LNCaP clone FGC (cell line): ENCODE measurements at regions not wholly inside any gene's neighbourhood (a gene's known extent, or its start where the extent isn't known, plus 50 kb on each side); places are given as distances from the start of the nearest gene placed in this dataset.
"Not testable (repeated sequence)": the region's sequence is repeated elsewhere in the genome, so short reads cannot be mapped to it uniquely, and the experiment has no call there.

Experiments used
- DNase-seq: peaks from one replicate; pipeline ENCODE4 v3.0.0-alpha.2; 2011; ENCODE audit warnings: low read depth
- H3K4me3 ChIP-seq: 2 replicates; pipeline ENCODE4 v1.5.1; 2011; ENCODE audit warnings: mild to moderate bottlenecking, low read depth, low read length, control low read depth
- CTCF ChIP-seq: IDR thresholded peaks from 2 replicates; pipeline ENCODE4 v1.5.1; 2012; ENCODE audit warnings: mild to moderate bottlenecking; ENCODE audit not compliant: control insufficient read depth, insufficient read depth; ENCODE audit errors: extremely low read depth

- TF ChIP-seq CTCF, result no peak
- no peak overlapping the region for H3K4me3 ChIP-seq
- no peak for DNase-seq
Measured at GRCh38 chr9:108744641-108745040, 111.1 kb downstream of the ACTL7B start.

DNA sequence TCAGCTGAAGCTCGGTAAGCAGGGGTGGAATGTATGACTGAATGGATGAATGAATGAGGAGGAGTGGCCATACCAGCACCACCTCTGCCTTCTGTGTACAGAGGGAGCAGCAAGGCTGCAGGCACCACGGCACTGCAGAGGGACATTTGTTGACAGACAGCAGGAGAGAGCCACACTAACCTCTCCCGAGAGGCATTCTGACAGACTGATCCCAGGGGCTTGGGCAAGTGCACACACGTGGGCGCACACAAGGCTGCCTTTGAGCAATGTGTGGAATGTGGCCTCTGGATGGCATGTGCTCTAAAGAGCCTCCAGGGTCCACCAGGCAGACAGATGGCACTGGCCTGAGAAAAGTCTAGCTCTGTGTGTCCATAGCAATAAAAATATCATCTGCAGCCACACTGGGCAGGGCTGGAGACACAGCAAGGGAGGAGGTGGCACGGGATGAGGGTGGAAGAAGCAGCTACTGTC is 111.8 kb downstream of the ACTL7B start:
- H3K4me3 ChIP-seq, result no peak overlapping the region

DNA sequence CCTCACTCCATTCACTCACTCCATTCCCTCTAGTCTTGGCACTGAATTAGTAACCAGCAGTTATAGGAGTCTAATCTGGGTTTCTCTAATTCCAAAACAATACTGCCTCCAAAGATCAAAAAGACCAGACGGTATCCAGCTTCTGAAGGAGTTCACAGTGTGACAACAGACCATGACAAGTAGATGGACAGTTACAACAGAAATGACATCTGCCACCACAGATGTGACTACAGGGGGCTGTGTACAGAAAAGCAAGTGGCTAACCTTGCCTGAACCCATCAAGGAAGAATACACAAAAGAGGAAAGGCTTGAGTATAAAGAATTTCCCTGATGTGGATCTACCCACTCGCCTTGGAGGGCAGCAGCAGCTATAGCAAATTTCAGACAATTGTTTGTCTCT is 112.4 kb downstream of the ACTL7B start:
- no peak for DNase-seq
- no peak overlapping the region for H3K4me3 ChIP-seq

More for the DNA sequence above, 111.8 kb downstream of the ACTL7B start:
- DNase-seq, result no peak
- TF ChIP-seq CTCF, result no peak

GRCh38 chr9:108742191-108742590 is 113.6 kb downstream of the ACTL7B start:
- no peak for TF ChIP-seq CTCF
- no peak for DNase-seq
- no peak overlapping the region for H3K4me3 ChIP-seq

More for the DNA sequence above, 112.4 kb downstream of the ACTL7B start:
- TF ChIP-seq CTCF, result no peak

GRCh38 chr9:108731292-108731691 is 124.5 kb downstream of the ACTL7B start:
- H3K4me3 ChIP-seq, DNase-seq: not testable (repeated sequence)

DNA sequence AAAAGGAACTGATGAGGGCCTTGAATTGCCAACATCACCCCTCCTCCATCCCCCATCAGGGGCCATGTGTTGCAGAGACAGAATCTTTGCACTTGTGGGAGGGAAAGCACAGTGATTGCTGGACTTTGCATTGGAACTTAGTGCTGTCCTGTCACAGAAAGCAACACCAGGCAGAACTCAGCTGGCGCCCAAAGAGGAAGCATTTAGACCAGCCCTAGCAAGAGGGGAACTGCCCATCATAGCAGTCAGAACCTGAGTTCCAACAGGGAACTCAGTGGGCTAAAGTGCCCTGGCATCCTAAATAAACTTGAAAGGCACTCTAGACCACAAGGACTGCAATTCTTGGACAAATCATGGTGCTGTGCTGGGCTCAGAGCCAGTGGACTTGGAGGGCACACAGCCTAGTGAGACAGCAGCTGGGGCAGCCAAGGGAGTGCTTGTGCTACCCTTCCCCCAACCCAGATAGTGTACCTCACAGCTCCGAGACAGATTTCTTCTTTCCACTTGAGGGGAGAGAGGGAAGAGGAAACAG is 128.1 kb downstream of the ACTL7B start:
- no peak for DNase-seq
- no peak overlapping the region for H3K4me3 ChIP-seq
- TF ChIP-seq CTCF, result no peak

DNA sequence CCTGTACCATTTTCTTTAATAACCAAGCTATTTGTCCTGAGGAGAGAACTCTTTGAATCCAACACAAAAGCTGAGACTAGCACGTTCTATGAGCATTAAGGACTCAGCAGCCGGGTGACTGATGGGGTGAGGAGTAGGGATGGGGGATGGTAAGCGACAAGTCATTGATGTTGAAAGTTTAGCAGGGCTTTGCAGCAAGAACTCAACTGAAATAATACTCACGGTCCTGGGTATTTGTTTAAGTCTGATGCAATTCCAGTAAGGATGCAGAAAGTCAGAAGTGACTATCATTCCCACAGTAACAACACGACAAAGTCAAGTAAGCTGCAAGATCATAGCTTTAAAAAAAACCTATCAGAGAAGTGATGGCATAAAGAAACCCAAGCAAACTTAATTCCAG is 131.1 kb downstream of the ACTL7B start:
- TF ChIP-seq CTCF, result no peak
- DNase-seq, result no peak
- no peak overlapping the region for H3K4me3 ChIP-seq
